Psoas muscle (tissue), 7 donors: ENCODE measurements at regions not wholly inside any gene's neighbourhood (a gene's known extent, or its start where the extent isn't known, plus 50 kb on each side); places are given as distances from the start of the nearest gene placed in this dataset.

Experiments used
- ATAC-seq, 4 donors: fragments of 200-7000 bp; cut with Tn5 transposase; one replicate each; pipeline ENCODE4 v1.9.1; 2020; ENCODE audit warnings: moderate library complexity in 3 of 4, mild to moderate bottlenecking in 2 of 4
- DNase-seq, 2 donors: peaks; one replicate each; pipeline ENCODE4 v3.0.0-alpha.2; 2020
- H3K27ac ChIP-seq: fragments of 200-600 bp; one replicate; pipeline ENCODE4 v1.8.0; 2022
- H3K27me3 ChIP-seq, 3 donors: fragments of 200-600 bp in 1 of 3; one replicate each; pipeline versions ENCODE4 v1.6.1 to v1.8.0; 2013 to 2022; ENCODE audit warnings: low read length in 2 of 3, mild to moderate bottlenecking in 2 of 3, moderate library complexity in 1 of 3; ENCODE audit not compliant: insufficient read depth in 3 of 3
- H3K36me3 ChIP-seq, 2 donors: fragments of 200-600 bp in 1 of 2; one replicate each; pipeline versions ENCODE4 v1.6.1 to v1.8.0; 2013 to 2022; ENCODE audit warnings: low read depth in 1 of 2, mild to moderate bottlenecking in 1 of 2, moderate library complexity in 1 of 2; ENCODE audit not compliant: insufficient read depth in 1 of 2
- H3K4me1 ChIP-seq: fragments of 200-600 bp; one replicate; pipeline ENCODE4 v1.8.0; 2022
- H3K4me3 ChIP-seq: fragments of 200-600 bp; one replicate; pipeline ENCODE4 v1.8.0; 2022; ENCODE audit warnings: mild to moderate bottlenecking
- H3K9me3 ChIP-seq: fragments of 200-600 bp; one replicate; pipeline ENCODE4 v1.8.0; 2022
- WGBS, 3 donors: extraction: QIAGEN DNeasy Blood & Tissue Kit; methylation state at CpG; one replicate each; pipeline versions ENCODE4 v1.1.6 to v1.1.7; 2013; 5-methylcytosine and 5-hydroxymethylcytosine counted together
- intact Hi-C, 2 donors: fragments of 100-400 bp; cut with DNase I; formaldehyde crosslinking; loops; one replicate each; pipeline versions ENCODE4 v1.11.0 to v1.14.2; 2022
- TF ChIP-seq, protein P1 (sequence below): fragments of 200-600 bp; IDR thresholded peaks from one replicate; pipeline ENCODE4 v1.8.0; 2022; ENCODE audit warnings: antibody characterized with exemption
- donor health status: healthy with polysubstance abuse.
- donor health status: DM: no; HTN: no; CAD: no; lungs with moderate emphysema.
- donor health status: Bipolar disorder and iron deficiency.
- donor health status: healthy.
- donor health status: DM: yes; HTN: yes; CAD: no.
- donor health status: DM: no; HTN: no; CAD: no.
- donor health status: DM: yes; HTN: yes; CAD: no.

DNA sequence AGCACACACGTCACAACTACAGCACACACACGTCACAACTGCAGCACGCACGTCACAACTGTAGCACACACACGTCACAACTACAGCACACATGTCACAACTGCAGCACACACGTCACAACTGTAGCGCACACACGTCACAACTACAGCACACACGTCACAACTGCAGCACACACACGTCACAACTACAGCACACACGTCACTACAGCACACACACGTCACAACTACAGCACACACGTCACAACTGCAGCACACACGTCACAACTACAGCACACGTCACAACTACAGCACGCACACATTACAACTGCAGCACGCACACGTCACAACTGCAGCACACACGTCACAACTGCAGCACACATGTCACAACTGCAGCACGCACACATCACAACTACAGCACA lies 322.6 kb upstream of the AJAP1 start:
- ATAC-seq (no peak), DNase-seq (no peak)
- Histone ChIP-seq H3K27me3 (peaks cover 0 to 1% (median 0%) of the 10 kb centered on the region in 3 donors), H3K4me1 (no peaks in the 10 kb centered on the region), H3K36me3 (no peaks in the 10 kb centered on the region), H3K4me3 (no peak overlapping the region), H3K9me3 (no peaks in the 10 kb centered on the region), H3K27ac (no peak overlapping the region)
- 85 to 91% (median 90%) methylated on average over 20 of the region's 20 CpGs for WGBS, 3 donors
- TF ChIP-seq, protein P1, sequence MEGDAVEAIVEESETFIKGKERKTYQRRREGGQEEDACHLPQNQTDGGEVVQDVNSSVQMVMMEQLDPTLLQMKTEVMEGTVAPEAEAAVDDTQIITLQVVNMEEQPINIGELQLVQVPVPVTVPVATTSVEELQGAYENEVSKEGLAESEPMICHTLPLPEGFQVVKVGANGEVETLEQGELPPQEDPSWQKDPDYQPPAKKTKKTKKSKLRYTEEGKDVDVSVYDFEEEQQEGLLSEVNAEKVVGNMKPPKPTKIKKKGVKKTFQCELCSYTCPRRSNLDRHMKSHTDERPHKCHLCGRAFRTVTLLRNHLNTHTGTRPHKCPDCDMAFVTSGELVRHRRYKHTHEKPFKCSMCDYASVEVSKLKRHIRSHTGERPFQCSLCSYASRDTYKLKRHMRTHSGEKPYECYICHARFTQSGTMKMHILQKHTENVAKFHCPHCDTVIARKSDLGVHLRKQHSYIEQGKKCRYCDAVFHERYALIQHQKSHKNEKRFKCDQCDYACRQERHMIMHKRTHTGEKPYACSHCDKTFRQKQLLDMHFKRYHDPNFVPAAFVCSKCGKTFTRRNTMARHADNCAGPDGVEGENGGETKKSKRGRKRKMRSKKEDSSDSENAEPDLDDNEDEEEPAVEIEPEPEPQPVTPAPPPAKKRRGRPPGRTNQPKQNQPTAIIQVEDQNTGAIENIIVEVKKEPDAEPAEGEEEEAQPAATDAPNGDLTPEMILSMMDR, result no peak
- intact Hi-C loops, result no loop called here

DNA sequence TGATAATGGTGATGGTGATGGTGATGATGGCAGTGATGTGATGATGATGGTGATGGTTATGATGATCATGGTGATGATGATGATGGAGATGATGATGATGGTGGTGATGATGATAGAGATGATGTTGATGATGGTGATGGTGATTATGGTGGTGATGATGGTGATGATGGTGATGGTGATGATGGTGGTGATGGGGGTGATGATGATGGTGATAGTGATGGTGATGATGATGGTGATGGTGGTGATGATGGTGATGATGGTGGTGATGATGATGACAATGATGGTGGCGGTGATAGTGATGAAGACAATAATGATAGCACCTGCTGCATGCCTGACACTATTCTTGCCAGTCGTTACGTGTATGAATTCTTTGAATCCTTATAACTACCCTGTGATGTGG lies 317.9 kb upstream of the AJAP1 start:
- no peak for DNase-seq
- WGBS, 3 donors, result 84 to 95% (median 94%) methylated on average over 3 of the region's 3 CpGs
- TF ChIP-seq, protein P1, result no peak
- Histone ChIP-seq H3K4me1 (no peaks in the 10 kb centered on the region), H3K4me3 (no peak overlapping the region), H3K36me3 (no peaks in the 10 kb centered on the region), H3K9me3 (no peaks in the 10 kb centered on the region), H3K27ac (no peak overlapping the region), H3K27me3 (peaks cover 0 to 3% (median 0%) of the 10 kb centered on the region in 3 donors)
- intact Hi-C loops, result no loop called here
- ATAC-seq, result no peak

DNA sequence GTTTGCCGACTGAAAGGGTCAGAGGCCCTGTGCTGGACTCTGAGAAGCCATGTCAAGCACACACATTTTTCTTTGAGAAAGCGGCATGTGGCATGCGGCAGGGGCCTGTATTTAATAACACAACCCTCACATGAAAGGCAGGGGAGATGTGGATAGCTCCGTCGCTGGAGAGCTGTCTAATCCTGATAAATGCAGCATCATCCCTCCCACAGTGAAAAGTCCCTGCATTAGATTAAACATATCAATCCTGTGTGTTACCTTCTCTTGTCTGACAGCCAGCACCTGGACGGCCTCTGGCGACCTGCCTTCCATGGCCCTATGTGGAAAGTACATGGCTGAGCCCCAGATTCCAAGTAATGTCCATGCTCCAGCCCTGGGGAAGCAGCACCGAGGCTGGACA lies 313.0 kb upstream of the AJAP1 start:
- H3K9me3 ChIP-seq, result no peaks in the 10 kb centered on the region
- DNase-seq, result no peak
- peaks cover 0 to 6% (median 0%) of the 10 kb centered on the region in 3 donors for H3K27me3 ChIP-seq
- H3K36me3 ChIP-seq, result no peaks in the 10 kb centered on the region
- no peak overlapping the region for H3K4me3 ChIP-seq
- ATAC-seq, result no peak
- H3K27ac ChIP-seq, result no peak overlapping the region
- WGBS, 3 donors, result 67 to 80% (median 75%) methylated on average over 8 of the region's 8 CpGs
- TF ChIP-seq, protein P1, result no peak
- no peaks in the 10 kb centered on the region for H3K4me1 ChIP-seq
- intact Hi-C loops, result no loop called here

DNA sequence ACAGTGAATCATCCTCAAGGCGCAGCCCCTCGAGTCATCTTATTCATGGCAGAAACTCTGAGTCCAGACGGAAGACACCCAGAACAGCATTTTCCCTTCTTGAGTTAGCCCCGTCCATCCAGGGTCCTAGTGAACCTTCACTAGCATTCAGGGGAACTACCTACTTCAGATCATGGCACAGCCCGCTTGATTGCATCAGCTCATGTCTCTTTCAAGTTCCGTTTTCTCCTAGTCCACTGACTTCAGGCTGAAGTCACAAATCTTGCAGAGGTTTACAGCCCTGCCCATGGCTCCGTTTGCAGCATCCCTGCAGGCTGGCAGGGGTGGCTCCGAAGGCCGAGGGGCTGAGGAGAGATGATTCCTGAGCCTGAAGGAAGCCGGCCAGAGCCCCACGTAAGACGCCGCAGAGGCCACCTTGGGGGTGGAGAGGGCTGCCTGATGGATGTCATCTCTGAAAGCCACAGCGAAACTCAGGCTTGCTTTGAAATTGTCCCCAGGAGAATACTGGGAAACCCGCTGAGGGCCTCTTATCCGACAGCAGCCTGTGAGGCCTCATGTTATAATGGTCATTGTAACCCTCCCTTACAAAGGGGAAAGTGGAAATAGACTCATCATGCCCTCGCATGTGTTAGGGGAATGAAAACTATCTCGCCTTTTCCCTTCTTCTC lies 310.2 kb upstream of the AJAP1 start:
- Histone ChIP-seq H3K4me1 (no peaks in the 10 kb centered on the region), H3K4me3 (no peak overlapping the region), H3K27me3 (peaks cover 0 to 6% (median 0%) of the 10 kb centered on the region in 3 donors), H3K36me3 (no peaks in the 10 kb centered on the region), H3K27ac (no peak overlapping the region), H3K9me3 (no peaks in the 10 kb centered on the region)
- ATAC-seq (no peak), DNase-seq (no peak)
- WGBS, 3 donors, result 64 to 69% (median 68%) methylated on average over 18 of the region's 18 CpGs
- intact Hi-C loops, result no loop called here
- TF ChIP-seq, protein P1, result no peak

DNA sequence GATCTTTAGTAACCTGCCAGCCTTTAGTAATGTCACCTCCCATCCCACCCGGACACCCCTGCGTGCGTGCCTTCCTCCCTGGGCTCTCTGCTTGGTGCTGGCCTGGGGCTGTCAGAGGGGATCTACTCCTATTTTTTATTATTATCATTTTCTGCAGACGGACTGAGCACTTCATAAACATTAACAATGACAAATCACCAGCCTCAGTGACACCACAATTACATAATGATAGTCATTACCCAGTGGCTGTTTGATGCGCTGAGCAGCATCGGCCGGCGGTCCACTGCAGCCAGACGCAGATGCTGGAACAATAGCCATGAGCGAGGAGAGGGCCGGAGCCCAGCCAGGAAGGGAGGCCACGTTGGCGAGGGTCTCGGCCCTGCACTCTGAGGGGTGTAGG lies 309.3 kb upstream of the AJAP1 start:
- TF ChIP-seq, protein P1, result no peak
- Histone ChIP-seq H3K9me3 (no peaks in the 10 kb centered on the region), H3K4me3 (no peak overlapping the region), H3K36me3 (no peaks in the 10 kb centered on the region), H3K27me3 (peaks cover 0 to 5% (median 0%) of the 10 kb centered on the region in 3 donors), H3K4me1 (no peaks in the 10 kb centered on the region), H3K27ac (no peak overlapping the region)
- ATAC-seq (no peak), DNase-seq (no peak)
- 77 to 87% (median 85%) methylated on average over 14 of the region's 14 CpGs for whole genome bisulfite sequencing, 3 donors
- intact Hi-C loops, result no loop called here
